HG02981 (cell line): ENCODE measurements at regions not wholly inside any gene's neighbourhood (a gene's known extent, or its start where the extent isn't known, plus 50 kb on each side); places are given as distances from the start of the nearest gene placed in this dataset.
"Not testable (repeated sequence)": the region's sequence is repeated elsewhere in the genome, so short reads cannot be mapped to it uniquely, and the experiment has no call there.

Experiments
- ATAC-seq: cut with Tn5 transposase; IDR thresholded peaks from one replicate; pipeline ENCODE4 v1.9.1; 2021; ENCODE audit warnings: mild to moderate bottlenecking, moderate library complexity; ENCODE audit not compliant: unreplicated experiment

DNA sequence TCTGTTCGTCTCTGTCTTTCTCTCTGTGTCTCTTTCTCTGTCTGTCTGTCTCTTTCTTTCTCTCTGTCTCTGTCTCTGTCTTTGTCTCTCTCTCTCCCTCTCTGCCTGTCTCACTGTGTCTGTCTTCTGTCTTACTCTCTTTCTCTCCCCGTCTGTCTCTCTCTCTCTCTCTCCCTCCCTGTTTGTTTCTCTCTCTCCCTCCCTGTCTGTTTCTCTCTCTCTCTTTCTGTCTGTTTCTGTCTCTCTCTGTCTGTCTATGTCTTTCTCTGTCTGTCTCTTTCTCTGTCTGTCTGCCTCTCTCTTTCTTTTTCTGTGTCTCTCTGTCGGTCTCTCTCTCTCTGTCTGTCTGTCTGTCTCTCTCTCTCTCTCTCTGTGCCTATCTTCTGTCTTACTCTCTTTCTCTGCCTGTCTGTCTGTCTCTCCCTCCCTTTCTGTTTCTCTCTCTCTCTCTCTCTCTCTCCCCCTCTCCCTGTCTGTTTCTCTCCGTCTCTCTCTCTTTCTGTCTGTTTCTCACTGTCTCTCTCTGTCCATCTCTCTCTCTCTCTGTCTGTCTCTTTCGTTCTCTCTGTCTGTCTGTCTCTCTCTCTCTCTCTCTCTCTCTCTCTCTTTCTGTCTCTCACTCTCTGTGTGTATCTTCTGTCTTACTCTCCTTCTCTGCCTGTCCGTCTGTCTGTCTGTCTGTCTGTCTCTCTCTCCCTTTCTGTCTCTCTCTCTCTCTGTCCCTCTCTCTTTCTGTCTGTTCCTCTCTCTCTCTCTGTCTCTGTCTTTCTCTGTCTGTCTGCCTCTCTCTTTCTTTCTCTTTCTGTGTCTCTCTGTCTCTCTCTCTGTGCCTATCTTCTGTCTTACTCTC lies 2065.9 kb upstream of the TPTE start:
- ATAC-seq = not testable (repeated sequence)

DNA sequence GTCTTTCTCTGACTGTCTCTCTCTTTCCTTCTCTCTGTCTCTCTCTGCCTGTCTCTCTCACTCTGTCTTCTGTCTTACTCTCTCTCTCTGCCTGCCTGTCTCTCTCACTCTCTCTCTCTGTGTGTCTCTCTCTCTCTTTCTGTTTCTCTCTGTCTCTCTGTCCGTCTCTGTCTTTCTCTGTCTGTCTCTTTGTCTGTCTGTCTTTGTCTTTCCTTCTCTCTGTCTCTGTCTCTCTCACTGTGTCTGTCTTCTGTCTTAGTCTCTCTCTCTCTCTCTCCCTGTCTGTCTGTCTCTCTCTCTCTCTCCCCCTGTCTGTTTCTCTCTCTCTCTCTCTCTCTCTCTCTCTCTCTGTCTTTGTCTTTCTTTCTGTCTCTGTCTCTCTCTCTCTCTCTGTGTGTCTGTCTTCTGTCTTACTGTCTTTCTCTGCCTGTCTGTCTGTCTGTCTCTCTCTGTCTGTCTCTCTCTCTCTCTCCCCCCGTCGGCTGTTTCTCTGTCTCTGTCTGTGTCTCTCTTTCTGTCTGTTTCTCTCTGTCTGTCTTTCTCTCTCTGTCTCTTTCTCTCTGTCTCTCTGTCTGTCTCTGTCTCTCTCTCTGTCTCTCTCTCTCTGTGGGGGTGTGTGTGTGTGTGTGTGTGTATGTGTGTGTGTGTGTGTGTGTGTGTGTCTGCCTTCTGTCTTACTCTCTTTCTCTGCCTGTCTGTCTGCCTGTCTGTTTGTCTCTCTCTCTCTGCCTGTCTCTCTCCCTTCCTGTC lies 2056.8 kb upstream of the TPTE start:
- peak; percentile 75 for ATAC-seq

DNA sequence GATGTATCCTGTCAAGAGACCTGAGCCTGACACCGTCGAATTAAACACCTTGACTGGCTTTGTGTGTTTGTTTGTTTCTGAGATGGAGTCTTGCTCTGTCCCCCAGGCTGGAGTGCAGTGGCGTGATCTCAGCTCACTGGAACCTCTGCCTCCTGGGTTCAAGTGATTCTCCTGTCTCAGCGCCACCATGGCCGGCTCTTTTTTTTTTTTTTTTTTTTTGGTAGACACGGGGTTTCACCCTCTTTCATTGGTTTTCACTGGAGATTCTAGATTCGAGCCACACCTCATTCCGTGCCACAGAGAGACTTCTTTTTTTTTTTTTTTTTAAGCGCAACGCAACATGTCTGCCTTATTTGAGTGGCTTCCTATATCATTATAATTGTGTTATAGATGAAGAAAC lies 2054.7 kb upstream of the TPTE start:
- ATAC-seq = not testable (repeated sequence)
